OCI-LY3 (cell line): ENCODE measurements at regions not wholly inside any gene's neighbourhood (a gene's known extent, or its start where the extent isn't known, plus 50 kb on each side); places are given as distances from the start of the nearest gene placed in this dataset.

Experiments
- H2AFZ ChIP-seq: fragments of 200-600, 300-600 bp; shearing (Covaris generic); 2 replicates; pipeline ENCODE4 v1.6.0; 2014; ENCODE audit warnings: antibody characterized with exemption, low read depth, low read length
- H3K27ac ChIP-seq: fragments of 200-600, 300-600 bp; sonication (generic); 2 replicates; pipeline ENCODE4 v1.5.1; 2014; ENCODE audit warnings: mild to moderate bottlenecking, low read length, moderate library complexity, mixed read lengths
- H3K27me3 ChIP-seq: fragments of 200-600, 300-600 bp; sonication (generic); 2 replicates; pipeline ENCODE4 v1.6.1; 2014; ENCODE audit warnings: low read depth, low read length, mixed read lengths
- H3K36me3 ChIP-seq: fragments of 200-600, 300-600 bp; sonication (generic); replicated peaks from 2 replicates; pipeline ENCODE3; 2014; ENCODE audit warnings: low read depth, low read length, mixed read lengths
- H3K4me1 ChIP-seq: fragments of 300-600, 200-600 bp; sonication (generic); 2 replicates; pipeline ENCODE4 v1.6.1; 2014; ENCODE audit warnings: low read length, mixed read lengths
- H3K4me2 ChIP-seq: fragments of 200-600, 300-600 bp; sonication (generic); 2 replicates; pipeline ENCODE4 v1.6.1; 2014; ENCODE audit warnings: low read length, mixed read lengths
- H3K4me3 ChIP-seq: fragments of 300-600, 200-600 bp; sonication (generic); 2 replicates; pipeline ENCODE4 v1.5.1; 2014; ENCODE audit warnings: antibody characterized with exemption, mild to moderate bottlenecking, low read length, moderate library complexity
- H3K79me2 ChIP-seq: fragments of 300-600, 200-600 bp; shearing (Covaris generic); 2 replicates; pipeline ENCODE4 v1.6.1; 2014; ENCODE audit warnings: mild to moderate bottlenecking, low read length, mixed read lengths
- H3K9ac ChIP-seq: fragments of 300-600, 200-600 bp; shearing (Covaris generic); 2 replicates; pipeline ENCODE4 v1.6.0; 2014; ENCODE audit warnings: mild to moderate bottlenecking, low read length, moderate library complexity
- H3K9me3 ChIP-seq: fragments of 200-600, 300-600 bp; shearing (Covaris generic); 2 replicates; pipeline ENCODE4 v1.6.1; 2014; ENCODE audit warnings: low read length, mixed read lengths; ENCODE audit not compliant: insufficient read depth
- H4K20me1 ChIP-seq: fragments of 200-600, 300-600 bp; sonication (generic); 2 replicates; pipeline ENCODE4 v1.6.1; 2016; ENCODE audit warnings: low read length, mixed read lengths; ENCODE audit not compliant: insufficient read depth
- EZH2phosphoT487 ChIP-seq: fragments of 200-600 bp; shearing (Covaris generic); IDR thresholded peaks from 2 replicates; pipeline ENCODE4 v1.6.1; 2018; ENCODE audit warnings: antibody characterized with exemption, mixed run types, low read depth
- TF ChIP-seq, protein P1 (sequence below): fragments of 200-600, 300-600 bp; sonication (generic); IDR thresholded peaks from 2 replicates; pipeline ENCODE4 v1.5.1; 2014; ENCODE audit warnings: antibody characterized with exemption, low read length, low read depth

DNA sequence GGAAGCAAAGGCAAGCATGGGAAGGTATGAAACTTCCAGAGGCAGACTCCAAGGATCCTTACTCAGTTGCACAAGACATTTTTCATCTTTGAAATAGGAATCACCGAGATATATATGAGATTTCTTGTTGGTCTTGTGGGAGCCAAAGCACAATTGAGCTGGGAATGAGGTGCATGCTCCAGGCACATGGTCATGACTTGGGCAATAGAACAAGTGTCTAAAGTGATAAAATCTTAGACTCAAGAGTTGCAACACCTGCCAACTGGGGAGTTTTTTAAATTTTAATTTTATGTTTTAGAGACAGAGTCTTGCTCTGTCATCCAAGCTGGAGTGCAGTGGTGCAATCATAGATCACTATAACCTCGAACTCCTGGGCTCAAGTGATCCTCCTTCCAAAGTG is 169.5 kb upstream of the ADCY1 start:
- TF ChIP-seq EZH2phosphoT487: no peak
- TF ChIP-seq, protein P1, sequence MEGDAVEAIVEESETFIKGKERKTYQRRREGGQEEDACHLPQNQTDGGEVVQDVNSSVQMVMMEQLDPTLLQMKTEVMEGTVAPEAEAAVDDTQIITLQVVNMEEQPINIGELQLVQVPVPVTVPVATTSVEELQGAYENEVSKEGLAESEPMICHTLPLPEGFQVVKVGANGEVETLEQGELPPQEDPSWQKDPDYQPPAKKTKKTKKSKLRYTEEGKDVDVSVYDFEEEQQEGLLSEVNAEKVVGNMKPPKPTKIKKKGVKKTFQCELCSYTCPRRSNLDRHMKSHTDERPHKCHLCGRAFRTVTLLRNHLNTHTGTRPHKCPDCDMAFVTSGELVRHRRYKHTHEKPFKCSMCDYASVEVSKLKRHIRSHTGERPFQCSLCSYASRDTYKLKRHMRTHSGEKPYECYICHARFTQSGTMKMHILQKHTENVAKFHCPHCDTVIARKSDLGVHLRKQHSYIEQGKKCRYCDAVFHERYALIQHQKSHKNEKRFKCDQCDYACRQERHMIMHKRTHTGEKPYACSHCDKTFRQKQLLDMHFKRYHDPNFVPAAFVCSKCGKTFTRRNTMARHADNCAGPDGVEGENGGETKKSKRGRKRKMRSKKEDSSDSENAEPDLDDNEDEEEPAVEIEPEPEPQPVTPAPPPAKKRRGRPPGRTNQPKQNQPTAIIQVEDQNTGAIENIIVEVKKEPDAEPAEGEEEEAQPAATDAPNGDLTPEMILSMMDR: no peak
- Histone ChIP-seq H3K27me3 (no peaks in the 10 kb centered on the region), H3K9ac (no peak overlapping the region), H3K4me3 (no peak overlapping the region), H3K4me2 (no peak overlapping the region), H4K20me1 (no peaks in the 10 kb centered on the region), H3K79me2 (no peaks in the 10 kb centered on the region), H3K4me1 (peaks cover 4% of the 10 kb centered on the region; the same call in 1 of the 2 replicates), H3K9me3 (peaks cover 7% of the 10 kb centered on the region; the same call in 1 of the 2 replicates), H2AFZ (no peak overlapping the region), H3K27ac (no peak overlapping the region), H3K36me3 (no peaks in the 10 kb centered on the region)

- Histone ChIP-seq H3K9me3 (peaks cover 7% of the 10 kb centered on the region; the same call in 1 of the 2 replicates), H2AFZ (no peak overlapping the region), H3K27me3 (no peaks in the 10 kb centered on the region), H3K9ac (no peak overlapping the region), H4K20me1 (no peaks in the 10 kb centered on the region), H3K36me3 (no peaks in the 10 kb centered on the region), H3K27ac (no peak overlapping the region), H3K4me3 (no peak overlapping the region), H3K4me2 (no peak overlapping the region), H3K4me1 (peaks cover 3% of the 10 kb centered on the region; the same call in 1 of the 2 replicates), H3K79me2 (no peaks in the 10 kb centered on the region)
- TF ChIP-seq EZH2phosphoT487: no peak
- TF ChIP-seq, protein P1: 0 out of 2 replicates have a peak, but pooled peaks have one; percentile 9
Measured at GRCh38 chr7:45407730-45408408, 166.3 kb upstream of the ADCY1 start.

DNA sequence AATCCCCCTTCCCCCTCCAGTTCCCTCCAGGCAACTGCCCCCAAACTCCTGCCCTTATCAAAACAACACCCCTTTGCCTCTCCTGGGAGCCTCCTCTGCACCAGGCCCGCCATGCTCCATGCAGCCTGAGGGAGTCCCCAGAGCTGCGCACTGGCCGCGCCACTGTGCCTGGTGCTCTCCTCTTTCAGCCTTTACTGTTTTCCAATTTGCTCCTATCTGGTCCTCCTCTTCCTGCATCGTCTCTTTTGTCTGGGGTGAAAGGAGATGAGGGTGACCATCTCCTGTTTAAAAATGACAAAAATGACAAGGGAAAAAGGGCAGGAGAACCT is 165.8 kb upstream of the ADCY1 start:
- Histone ChIP-seq H3K79me2 (no peaks in the 10 kb centered on the region), H4K20me1 (no peaks in the 10 kb centered on the region), H3K9ac (no peak overlapping the region), H3K36me3 (no peaks in the 10 kb centered on the region), H2AFZ (no peak overlapping the region), H3K4me2 (no peak overlapping the region), H3K27me3 (no peaks in the 10 kb centered on the region), H3K4me1 (peaks cover 3% of the 10 kb centered on the region; the same call in 1 of the 2 replicates), H3K9me3 (peaks cover 5% of the 10 kb centered on the region; the same call in 1 of the 2 replicates), H3K27ac (no peak overlapping the region), H3K4me3 (no peak overlapping the region)
- TF ChIP-seq EZH2phosphoT487: no peak
- TF ChIP-seq, protein P1: no peak

GRCh38 chr7:45410893-45411292 is 163.3 kb upstream of the ADCY1 start:
- Histone ChIP-seq H4K20me1 (no peaks in the 10 kb centered on the region), H3K4me3 (no peak overlapping the region), H3K9me3 (no peaks in the 10 kb centered on the region), H2AFZ (no peak overlapping the region), H3K27ac (no peak overlapping the region), H3K9ac (no peak overlapping the region), H3K79me2 (no peaks in the 10 kb centered on the region), H3K4me2 (no peak overlapping the region), H3K4me1 (peaks cover 3% of the 10 kb centered on the region; the same call in 1 of the 2 replicates), H3K27me3 (no peaks in the 10 kb centered on the region), H3K36me3 (no peaks in the 10 kb centered on the region)
- TF ChIP-seq, protein P1: no peak
